K562 (cell line): ENCODE measurements at regions not wholly inside any gene's neighbourhood (a gene's known extent, or its start where the extent isn't known, plus 50 kb on each side); places are given as distances from the start of the nearest gene placed in this dataset.

Source experiments
- ATAC-seq: fragments of 200-7000 bp; cut with Tn5 transposase; 3 replicates; pipeline ENCODE4 v1.9.1; 2020; ENCODE audit warnings: moderate library complexity
- BruUV-seq: library from RNA; stranded (reverse); fragments of 400-500 nt; replicated peaks from 2 replicates; lab custom pipeline; 2021; lab: Mats Ljungman, UMichigan
- CTCF ChIA-PET: fragments of 300-600 bp; formaldehyde crosslinking; extraction: SDS; loops from one replicate; lab custom pipeline; 2021; ENCODE audit warnings: low intra/inter-chr PET ratio; lab: Yijun Ruan, JAX
- POLR2A ChIA-PET: fragments of 300-600, 350-650 bp; sonication (Branson Sonifier 250); formaldehyde crosslinking; extraction: SDS; loops from one replicate; lab custom pipeline; 2021; ENCODE audit warnings: antibody characterized with exemption, inconsistent platforms; lab: Yijun Ruan, JAX
- DNase-seq, 4 experiments: peaks; one replicate each; pipeline versions ENCODE4 v3.0.0 to v3.0.0-alpha.2; 2011 to 2018; ENCODE audit warnings: low spot score in 3 of 4, mixed read lengths in 3 of 4; ENCODE audit errors: extremely low read depth in 1 of 4
- FAIRE-seq: peaks from 2 replicates; lab custom pipeline; 2011; peaks lifted over from hg19 to GRCh38; lab: Jason Lieb, UNC
- H2AFZ ChIP-seq: 2 replicates; pipeline ENCODE4 v1.6.0; 2011; ENCODE audit warnings: low read depth, low read length, control low read depth, inconsistent platforms
- H3K27ac ChIP-seq: fragments of 200-600 bp; 3 replicates; pipeline ENCODE4 v1.8.0; 2011; ENCODE audit warnings: low read depth, mild to moderate bottlenecking, control low read depth, inconsistent platforms, low read length, moderate library complexity, mixed read lengths; ENCODE audit errors: extremely low read depth
- H3K27me3 ChIP-seq, 2 experiments: fragments of 300-600 bp in 1 of 2; 2 replicates in 1 of 2; 3 replicates in 1 of 2; pipeline versions ENCODE4 v1.6.0 to v1.8.0; 2011; ENCODE audit warnings: inconsistent platforms in 2 of 2, low read length in 2 of 2, mild to moderate bottlenecking in 1 of 2, mixed read lengths in 1 of 2, moderate library complexity in 1 of 2; ENCODE audit not compliant: control insufficient read depth in 2 of 2, insufficient read depth in 2 of 2
- H3K36me3 ChIP-seq: fragments of 300-600 bp; 3 replicates; pipeline ENCODE4 v1.8.0; 2011; ENCODE audit warnings: mild to moderate bottlenecking, low read length, inconsistent platforms; ENCODE audit not compliant: control insufficient read depth, insufficient read depth
- H3K4me1 ChIP-seq, 2 experiments: fragments of 200-600 bp in 1 of 2; replicated peaks in 1 of 2; 2 replicates in 1 of 2; 3 replicates in 1 of 2; pipeline versions ENCODE4 v1.5.1 to v1.8.0; 2011; ENCODE audit warnings: inconsistent platforms in 2 of 2, low read length in 2 of 2, mild to moderate bottlenecking in 1 of 2, mixed read lengths in 1 of 2, moderate library complexity in 1 of 2; ENCODE audit not compliant: control insufficient read depth in 2 of 2, insufficient read depth in 2 of 2
- H3K4me2 ChIP-seq: 2 replicates; pipeline ENCODE4 v1.6.1; 2011; ENCODE audit warnings: low read length, control low read depth, inconsistent platforms, mixed read lengths; ENCODE audit not compliant: insufficient read depth
- H3K4me3 ChIP-seq: fragments of 200-600 bp; sonication (generic), shearing (Covaris generic); 2 replicates; pipeline ENCODE4 v1.5.1; 2016; ENCODE audit warnings: control low read depth, inconsistent platforms
- H3K79me2 ChIP-seq: fragments of 200-600 bp; 3 replicates; pipeline ENCODE4 v1.8.0; 2011; ENCODE audit warnings: low read length, inconsistent platforms; ENCODE audit not compliant: control insufficient read depth, insufficient read depth
- H3K9ac ChIP-seq, 2 experiments: 2 replicates each; pipeline versions ENCODE4 v1.6.0 to v1.6.1; 2011; ENCODE audit warnings: low read depth in 2 of 2, low read length in 2 of 2, control low read depth in 1 of 2, inconsistent platforms in 1 of 2, mild to moderate bottlenecking in 1 of 2, mixed read lengths in 1 of 2; ENCODE audit not compliant: insufficient read depth in 1 of 2
- H3K9me1 ChIP-seq: one replicate; pipeline ENCODE4 v1.6.0; 2011; ENCODE audit warnings: inconsistent platforms, mild to moderate bottlenecking, low read length, moderate library complexity; ENCODE audit not compliant: control insufficient read depth, insufficient read depth
- H3K9me3 ChIP-seq: replicated peaks from 2 replicates; pipeline ENCODE4 v1.5.1; 2011; ENCODE audit warnings: low read depth, low read length, inconsistent platforms; ENCODE audit not compliant: control insufficient read depth, insufficient read depth
- H4K20me1 ChIP-seq: replicated peaks from 2 replicates; pipeline ENCODE4 v1.6.1; 2011; ENCODE audit warnings: low read length, inconsistent platforms, mixed read lengths; ENCODE audit not compliant: control insufficient read depth, insufficient read depth
- GATA2 ChIP-seq: sonication (generic); formaldehyde crosslinking; IDR thresholded peaks from 2 replicates; pipeline ENCODE4 v1.4.0; 2020; ENCODE audit warnings: mild to moderate bottlenecking, missing genetic modification reagents
- HDAC8 ChIP-seq: fragments of 450-650 bp; IDR thresholded peaks from 2 replicates; pipeline ENCODE4 v1.6.1; 2016; ENCODE audit warnings: mild to moderate bottlenecking, missing genetic modification characterization, moderate library complexity, missing compliant biosample characterization
- HOXB6 ChIP-seq: fragments of 250-450 bp; sonication (Bioruptor Pico); IDR thresholded peaks from 2 replicates; pipeline ENCODE4 v1.5.1; 2022; ENCODE audit warnings: mild to moderate bottlenecking, borderline replicate concordance
- KLF13 ChIP-seq: fragments of 450-650 bp; IDR thresholded peaks from 2 replicates; pipeline ENCODE4 v1.6.1; 2016; ENCODE audit warnings: missing genetic modification characterization, low read depth, mild to moderate bottlenecking, missing compliant biosample characterization, moderate library complexity, borderline replicate concordance
- MAFK ChIP-seq: IDR thresholded peaks from 2 replicates; pipeline ENCODE4 v1.6.1; 2011; ENCODE audit warnings: low read length, improper control_type of control experiment
- PPARD ChIP-seq: fragments of 250-450 bp; sonication (Bioruptor Pico); IDR thresholded peaks from 2 replicates; pipeline ENCODE4 v1.8.0; 2022; ENCODE audit warnings: inconsistent platforms, mild to moderate bottlenecking, moderate library complexity
- SOX6 ChIP-seq: fragments of 450-650 bp; IDR thresholded peaks from 2 replicates; pipeline ENCODE4 v1.6.1; 2014; ENCODE audit warnings: mild to moderate bottlenecking
- SP2 ChIP-seq: IDR thresholded peaks from 2 replicates; pipeline ENCODE4 v1.6.1; 2011; ENCODE audit warnings: mild to moderate bottlenecking, low read depth, low read length, moderate library complexity; ENCODE audit not compliant: poor library complexity, severe bottlenecking; ENCODE audit errors: extremely low read depth
- SRSF1 ChIP-seq: fragments of 200-400 bp; formaldehyde crosslinking; IDR thresholded peaks from 2 replicates; pipeline ENCODE4 v1.6.1; 2017; ENCODE audit warnings: mild to moderate bottlenecking, low read depth, low read length, moderate library complexity
- STAT5A ChIP-seq: IDR thresholded peaks from 2 replicates; pipeline ENCODE4 v1.6.1; 2012; ENCODE audit warnings: low read length, inconsistent platforms, borderline replicate concordance
- TFAM ChIP-seq: fragments of 250-450 bp; sonication (Bioruptor Pico); conservative IDR thresholded peaks from 2 replicates; pipeline ENCODE4 v1.5.0; 2021; ENCODE audit warnings: mild to moderate bottlenecking, moderate library complexity
- ZBTB1 ChIP-seq: sonication (generic); formaldehyde crosslinking; IDR thresholded peaks from 2 replicates; pipeline ENCODE4 v1.8.1; 2023; ENCODE audit warnings: missing genetic modification reagents, low read depth, mild to moderate bottlenecking, borderline replicate concordance
- ZNF23 ChIP-seq: fragments of 250-450 bp; sonication (Bioruptor Pico); IDR thresholded peaks from 2 replicates; pipeline ENCODE4 v1.4.0; 2020; ENCODE audit warnings: mild to moderate bottlenecking
- ZNF232 ChIP-seq: sonication (generic); formaldehyde crosslinking; IDR thresholded peaks from 2 replicates; pipeline ENCODE4 v1.8.0; 2022; ENCODE audit warnings: mild to moderate bottlenecking, missing genetic modification reagents
- ZNF311 ChIP-seq: fragments of 250-450 bp; sonication (Bioruptor Pico); IDR thresholded peaks from 2 replicates; pipeline ENCODE4 v1.4.0; 2020; ENCODE audit warnings: mild to moderate bottlenecking, moderate library complexity
- ZNF551 ChIP-seq: fragments of 250-450 bp; sonication (Bioruptor Pico); IDR thresholded peaks from 2 replicates; pipeline ENCODE4 v1.5.0; 2021; ENCODE audit warnings: mild to moderate bottlenecking, moderate library complexity
- WGBS: fragments of 100-300 bp; shearing (Covaris generic); methylation state at CpG from one replicate; pipeline ENCODE4 v1.1.6; 2016; ENCODE audit warnings: low coverage, mixed read lengths; ENCODE audit not compliant: insufficient coverage; ENCODE audit errors: missing lambda C conversion rate; 5-methylcytosine and 5-hydroxymethylcytosine counted together
- in situ Hi-C: fragments of 300-500 bp; cut with MboI; formaldehyde crosslinking; loops from 4 replicates; pipeline ENCODE4 v1.15.0; 2018; ENCODE audit warnings: inconsistent platforms, mixed read lengths
- intact Hi-C: fragments of 100-400 bp; cut with micrococcal nuclease; formaldehyde crosslinking; loops from 2 replicates; pipeline ENCODE4 v1.14.2; 2022
- TF ChIP-seq, protein P1 (sequence below), 2 experiments: fragments of 150-350 bp in 1 of 2; IDR thresholded peaks; 2 replicates each; pipeline ENCODE4 v1.6.1; 2012 to 2016; ENCODE audit warnings: low read depth in 2 of 2, low read length in 2 of 2, mild to moderate bottlenecking in 1 of 2, moderate library complexity in 1 of 2
- TF ChIP-seq, protein P2 (sequence below): sonication (generic); formaldehyde crosslinking; IDR thresholded peaks from 2 replicates; pipeline ENCODE4 v1.8.0; 2023; ENCODE audit warnings: mild to moderate bottlenecking, missing genetic modification reagents

DNA sequence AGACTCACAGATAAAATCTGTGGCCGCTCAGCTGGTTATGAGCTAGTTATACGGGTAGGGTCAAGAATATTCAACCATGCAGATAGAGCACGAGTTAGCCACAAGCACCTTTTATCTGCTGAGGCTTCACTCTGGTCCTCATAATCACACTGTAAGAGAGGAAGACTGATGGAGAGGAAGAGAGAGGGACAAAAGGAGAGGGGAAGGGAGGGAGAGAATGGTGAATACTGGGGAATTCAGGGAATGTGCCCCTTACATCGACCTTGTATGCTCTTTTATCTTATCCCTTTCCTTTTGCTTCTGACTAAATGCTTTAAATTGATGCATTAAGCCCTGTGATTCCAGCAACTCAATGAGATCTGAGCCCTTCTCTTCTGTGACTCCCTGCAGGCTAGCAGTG, 333.1 kb downstream of the DSEL start:
- intact Hi-C loops = no loop called here

DNA sequence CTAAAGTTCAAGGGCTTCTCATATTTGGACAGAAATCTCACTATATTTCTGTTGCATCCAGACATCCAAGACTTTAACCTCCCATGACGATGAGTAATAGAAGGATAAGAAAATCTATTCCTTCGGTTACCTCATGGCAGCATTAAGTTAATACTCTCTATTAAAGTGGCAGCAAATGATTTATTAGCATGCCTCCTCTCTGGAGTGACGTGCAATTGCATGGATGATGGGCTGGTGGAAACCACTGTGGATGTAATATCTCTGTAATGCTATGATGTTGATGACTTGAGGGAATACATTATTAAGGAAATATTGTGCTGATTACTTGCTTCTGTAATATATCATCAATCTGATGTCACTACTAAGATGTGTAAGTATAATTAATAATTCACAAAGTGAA, 336.8 kb downstream of the DSEL start:
- H3K4me3 ChIP-seq = no peak overlapping the region
- FAIRE-seq = no peak
- CTCF ChIA-PET = no interaction called here
- TF ChIP-seq SOX6 (no peak), ZNF551 (no peak), SRSF1 (no peak), ZNF23 (CRISPR knock-in tag) (no peak), HOXB6 (CRISPR knock-in tag) (no peak), MAFK (no peak)
- TF ChIP-seq, protein P1, sequence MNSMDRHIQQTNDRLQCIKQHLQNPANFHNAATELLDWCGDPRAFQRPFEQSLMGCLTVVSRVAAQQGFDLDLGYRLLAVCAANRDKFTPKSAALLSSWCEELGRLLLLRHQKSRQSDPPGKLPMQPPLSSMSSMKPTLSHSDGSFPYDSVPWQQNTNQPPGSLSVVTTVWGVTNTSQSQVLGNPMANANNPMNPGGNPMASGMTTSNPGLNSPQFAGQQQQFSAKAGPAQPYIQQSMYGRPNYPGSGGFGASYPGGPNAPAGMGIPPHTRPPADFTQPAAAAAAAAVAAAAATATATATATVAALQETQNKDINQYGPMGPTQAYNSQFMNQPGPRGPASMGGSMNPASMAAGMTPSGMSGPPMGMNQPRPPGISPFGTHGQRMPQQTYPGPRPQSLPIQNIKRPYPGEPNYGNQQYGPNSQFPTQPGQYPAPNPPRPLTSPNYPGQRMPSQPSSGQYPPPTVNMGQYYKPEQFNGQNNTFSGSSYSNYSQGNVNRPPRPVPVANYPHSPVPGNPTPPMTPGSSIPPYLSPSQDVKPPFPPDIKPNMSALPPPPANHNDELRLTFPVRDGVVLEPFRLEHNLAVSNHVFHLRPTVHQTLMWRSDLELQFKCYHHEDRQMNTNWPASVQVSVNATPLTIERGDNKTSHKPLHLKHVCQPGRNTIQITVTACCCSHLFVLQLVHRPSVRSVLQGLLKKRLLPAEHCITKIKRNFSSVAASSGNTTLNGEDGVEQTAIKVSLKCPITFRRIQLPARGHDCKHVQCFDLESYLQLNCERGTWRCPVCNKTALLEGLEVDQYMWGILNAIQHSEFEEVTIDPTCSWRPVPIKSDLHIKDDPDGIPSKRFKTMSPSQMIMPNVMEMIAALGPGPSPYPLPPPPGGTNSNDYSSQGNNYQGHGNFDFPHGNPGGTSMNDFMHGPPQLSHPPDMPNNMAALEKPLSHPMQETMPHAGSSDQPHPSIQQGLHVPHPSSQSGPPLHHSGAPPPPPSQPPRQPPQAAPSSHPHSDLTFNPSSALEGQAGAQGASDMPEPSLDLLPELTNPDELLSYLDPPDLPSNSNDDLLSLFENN (IDR thresholded peaks at IDR 0.05; ENCODE audit: low read depth in 2 of 2, low read length in 2 of 2) = no peak

More for the DNA sequence above, 333.1 kb downstream of the DSEL start:
- no peak for ATAC-seq
- in situ Hi-C loops = no loop called here
- Histone ChIP-seq H3K27me3 (no peaks in the 10 kb centered on the region), H3K27ac (no peak overlapping the region), H2AFZ (no peak overlapping the region), H3K9me3 (no peaks in the 10 kb centered on the region), H3K79me2 (no peaks in the 10 kb centered on the region), H3K4me1 (no peaks in the 10 kb centered on the region), H3K36me3 (no peaks in the 10 kb centered on the region)
- no peak for FAIRE-seq
- BruUV-seq = no TSS peak
- no peak for DNase-seq
- POLR2A ChIA-PET = no interaction called here
- no peak for TF ChIP-seq ZBTB1
- no peak for TF ChIP-seq KLF13 (tag)
- TF ChIP-seq SP2 = no peak
- no peak for TF ChIP-seq TFAM (CRISPR knock-in tag)
- TF ChIP-seq HDAC8 (tag) = no peak
- no peak for TF ChIP-seq ZNF311 (CRISPR knock-in tag)
- TF ChIP-seq GATA2 = no peak
- TF ChIP-seq PPARD (CRISPR knock-in tag) = no peak
- TF ChIP-seq, protein P2, sequence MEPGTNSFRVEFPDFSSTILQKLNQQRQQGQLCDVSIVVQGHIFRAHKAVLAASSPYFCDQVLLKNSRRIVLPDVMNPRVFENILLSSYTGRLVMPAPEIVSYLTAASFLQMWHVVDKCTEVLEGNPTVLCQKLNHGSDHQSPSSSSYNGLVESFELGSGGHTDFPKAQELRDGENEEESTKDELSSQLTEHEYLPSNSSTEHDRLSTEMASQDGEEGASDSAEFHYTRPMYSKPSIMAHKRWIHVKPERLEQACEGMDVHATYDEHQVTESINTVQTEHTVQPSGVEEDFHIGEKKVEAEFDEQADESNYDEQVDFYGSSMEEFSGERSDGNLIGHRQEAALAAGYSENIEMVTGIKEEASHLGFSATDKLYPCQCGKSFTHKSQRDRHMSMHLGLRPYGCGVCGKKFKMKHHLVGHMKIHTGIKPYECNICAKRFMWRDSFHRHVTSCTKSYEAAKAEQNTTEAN (CRISPR knock-in tag) = no peak
- TF ChIP-seq ZNF232 (CRISPR knock-in tag) = no peak
- no peak for TF ChIP-seq STAT5A
- TF ChIP-seq, all 486 proteins: peak for 0
- CTCF ChIA-PET = no interaction called here
- Histone ChIP-seq H4K20me1 (no peaks in the 10 kb centered on the region), H3K4me2 (no peak overlapping the region), H3K9ac (no peak overlapping the region), H3K4me3 (no peak overlapping the region), H3K9me1 (no peaks in the 10 kb centered on the region)
- WGBS = 0% methylated on average over 1 of the region's 4 CpGs

More for the DNA sequence above, 336.8 kb downstream of the DSEL start:
- in situ Hi-C loops (no loop called here), intact Hi-C loops (no loop called here)
- Histone ChIP-seq H3K27me3 (no peaks in the 10 kb centered on the region), H3K36me3 (no peaks in the 10 kb centered on the region), H3K9me3 (no peaks in the 10 kb centered on the region), H3K27ac (no peak overlapping the region), H3K9me1 (no peaks in the 10 kb centered on the region), H2AFZ (no peak overlapping the region), H3K9ac (no peak overlapping the region), H3K79me2 (no peaks in the 10 kb centered on the region), H3K4me1 (no peaks in the 10 kb centered on the region), H3K4me2 (no peak overlapping the region), H4K20me1 (no peaks in the 10 kb centered on the region)
- DNase-seq (no peak), ATAC-seq (no peak)
- BruUV-seq = no TSS peak
- WGBS = 0% methylated on average over 3 of the region's 3 CpGs
- POLR2A ChIA-PET = no interaction called here
